Trophoblast cell (in vitro differentiated cells and primary cell): ENCODE measurements at regions not wholly inside any gene's neighbourhood (a gene's known extent, or its start where the extent isn't known, plus 50 kb on each side); places are given as distances from the start of the nearest gene placed in this dataset.
"Not testable (repeated sequence)": the region's sequence is repeated elsewhere in the genome, so short reads cannot be mapped to it uniquely, and the experiment has no call there.

Source experiments
- DNase-seq, 2 donors: peaks; one replicate each; pipeline ENCODE4 v3.0.0-alpha.2; 2016
- H2AFZ ChIP-seq: 2 replicates; pipeline ENCODE4 v1.6.1; 2013; ENCODE audit warnings: low read length, moderate library complexity, mild to moderate bottlenecking; ENCODE audit not compliant: insufficient read depth, poor library complexity
- H2AK5ac ChIP-seq: 2 replicates; pipeline ENCODE4 v1.6.1; 2013; ENCODE audit warnings: mild to moderate bottlenecking, low read length
- H2BK120ac ChIP-seq: 2 replicates; pipeline ENCODE4 v1.6.1; 2013; ENCODE audit warnings: low read length, mild to moderate bottlenecking, moderate library complexity; ENCODE audit not compliant: insufficient read depth, poor library complexity
- H2BK12ac ChIP-seq: 2 replicates; pipeline ENCODE4 v1.6.1; 2013; ENCODE audit warnings: mild to moderate bottlenecking, low read length, moderate library complexity
- H2BK5ac ChIP-seq: 2 replicates; pipeline ENCODE4 v1.6.1; 2013; ENCODE audit warnings: low read length, low read depth, moderate library complexity, mild to moderate bottlenecking; ENCODE audit not compliant: poor library complexity
- H3K14ac ChIP-seq: 2 replicates; pipeline ENCODE4 v1.6.1; 2013; ENCODE audit warnings: mild to moderate bottlenecking, low read length
- H3K18ac ChIP-seq: 2 replicates; pipeline ENCODE4 v1.6.1; 2013; ENCODE audit warnings: mild to moderate bottlenecking, low read length
- H3K23ac ChIP-seq: 2 replicates; pipeline ENCODE4 v1.6.1; 2013; ENCODE audit warnings: low read length
- H3K27ac ChIP-seq: 2 replicates; pipeline ENCODE4 v1.5.1; 2013; ENCODE audit warnings: low read depth, mild to moderate bottlenecking, inconsistent platforms, low read length, moderate library complexity
- H3K27me3 ChIP-seq: 2 replicates; pipeline ENCODE4 v1.6.1; 2013; ENCODE audit warnings: inconsistent platforms, mild to moderate bottlenecking, low read length, moderate library complexity; ENCODE audit not compliant: insufficient read depth
- H3K36me3 ChIP-seq, 2 experiments: 1 replicate in 1 of 2; 2 replicates in 1 of 2; pipeline ENCODE4 v1.6.1; 2013; ENCODE audit warnings: low read length in 2 of 2, mild to moderate bottlenecking in 2 of 2, moderate library complexity in 1 of 2; ENCODE audit not compliant: insufficient read depth in 2 of 2, control insufficient read depth in 1 of 2
- H3K4ac ChIP-seq: 2 replicates; pipeline ENCODE4 v1.6.1; 2013; ENCODE audit warnings: low read depth, mild to moderate bottlenecking, low read length, moderate library complexity
- H3K4me1 ChIP-seq, 2 experiments: 1 replicate in 1 of 2; 2 replicates in 1 of 2; pipeline ENCODE4 v1.6.1; 2013; ENCODE audit warnings: low read length in 2 of 2, mild to moderate bottlenecking in 2 of 2, moderate library complexity in 1 of 2; ENCODE audit not compliant: insufficient read depth in 2 of 2, control insufficient read depth in 1 of 2
- H3K4me2 ChIP-seq: 2 replicates; pipeline ENCODE4 v1.6.1; 2013; ENCODE audit warnings: inconsistent platforms, mild to moderate bottlenecking, low read length, moderate library complexity
- H3K4me3 ChIP-seq: 2 replicates; pipeline ENCODE4 v1.5.1; 2013; ENCODE audit warnings: mild to moderate bottlenecking, low read depth, low read length, inconsistent platforms
- H3K79me1 ChIP-seq: one replicate; pipeline ENCODE4 v1.6.1; 2013; ENCODE audit warnings: low read length
- H3K79me2 ChIP-seq: 2 replicates; pipeline ENCODE4 v1.6.1; 2013; ENCODE audit warnings: low read length, mild to moderate bottlenecking; ENCODE audit not compliant: control insufficient read depth, insufficient read depth, poor library complexity
- H3K9ac ChIP-seq: 2 replicates; pipeline ENCODE4 v1.6.1; 2013; ENCODE audit warnings: mild to moderate bottlenecking, low read length
- H3K9me3 ChIP-seq: 2 replicates; pipeline ENCODE4 v1.6.1; 2013; ENCODE audit warnings: low read depth, mild to moderate bottlenecking, control low read depth, inconsistent platforms, low read length; ENCODE audit not compliant: insufficient read depth
- H4K12ac ChIP-seq: 2 replicates; pipeline ENCODE4 v1.6.1; 2013; ENCODE audit warnings: low read depth, mild to moderate bottlenecking, low read length, moderate library complexity
- H4K8ac ChIP-seq: 2 replicates; pipeline ENCODE4 v1.6.1; 2013; ENCODE audit warnings: low read depth, mild to moderate bottlenecking, low read length, moderate library complexity
- H4K91ac ChIP-seq: one replicate; pipeline ENCODE4 v1.6.1; 2013; ENCODE audit warnings: low read depth, mild to moderate bottlenecking, low read length, moderate library complexity
- WGBS: extraction: QIAGEN DNeasy Blood & Tissue Kit; methylation state at CpG from one replicate; pipeline ENCODE4 v1.1.7; 2013; ENCODE audit warnings: missing lambda C conversion rate; ENCODE audit not compliant: insufficient read length, insufficient coverage; ENCODE audit errors: extremely low coverage; 5-methylcytosine and 5-hydroxymethylcytosine counted together

GRCh38 chr9:21543816-21544215, 61.7 kb upstream of the IFNE start:
- not testable (repeated sequence) for H4K12ac ChIP-seq, H3K9ac ChIP-seq, H2BK12ac ChIP-seq, H3K4ac ChIP-seq, H2BK5ac ChIP-seq, H3K14ac ChIP-seq, H3K23ac ChIP-seq, H3K4me3 ChIP-seq, H3K27me3 ChIP-seq, H3K79me1 ChIP-seq, DNase-seq, H3K27ac ChIP-seq, H2AK5ac ChIP-seq, H4K91ac ChIP-seq, H3K79me2 ChIP-seq, H4K8ac ChIP-seq, H3K4me1 ChIP-seq, H2AFZ ChIP-seq, H3K18ac ChIP-seq, H2BK120ac ChIP-seq, H3K9me3 ChIP-seq, H3K36me3 ChIP-seq, H3K4me2 ChIP-seq
- no CpG with 5 or more reads among the region's 4 CpGs for WGBS

GRCh38 chr9:21546949-21547348, 64.8 kb upstream of the IFNE start:
- Histone ChIP-seq H3K4ac (no peak overlapping the region), H4K12ac (no peak overlapping the region), H4K8ac (no peak overlapping the region), H3K14ac (no peak overlapping the region), H3K27ac (no peak overlapping the region), H2BK12ac (no peak overlapping the region), H2BK5ac (no peak overlapping the region), H3K4me3 (no peak overlapping the region), H3K79me2 (no peaks in the 10 kb centered on the region), H3K9ac (no peak overlapping the region), H3K4me2 (no peak overlapping the region), H3K36me3 (no peaks in the 10 kb centered on the region), H3K4me1 (no peaks in the 10 kb centered on the region), H3K23ac (no peak overlapping the region), H2AFZ (no peak overlapping the region), H3K9me3 (no peaks in the 10 kb centered on the region), H3K79me1 (no peaks in the 10 kb centered on the region), H2AK5ac (no peak overlapping the region), H3K18ac (no peak overlapping the region), H2BK120ac (no peak overlapping the region), H3K27me3 (no peaks in the 10 kb centered on the region), H4K91ac (no peak overlapping the region)
- WGBS, result no CpG with 5 or more reads among the region's 1 CpG
- DNase-seq, result no peak

GRCh38 chr9:21549251-21549765, 67.2 kb upstream of the IFNE start:
- Histone ChIP-seq H2BK5ac (no peak overlapping the region), H3K4me3 (no peak overlapping the region), H2AK5ac (no peak overlapping the region), H4K91ac (no peak overlapping the region), H2BK12ac (no peak overlapping the region), H3K4me1 (no peaks in the 10 kb centered on the region), H3K4me2 (no peak overlapping the region), H3K36me3 (no peaks in the 10 kb centered on the region), H3K27me3 (no peaks in the 10 kb centered on the region), H4K8ac (no peak overlapping the region), H3K14ac (no peak overlapping the region), H3K27ac (no peak overlapping the region), H3K4ac (no peak overlapping the region), H2BK120ac (no peak overlapping the region), H4K12ac (no peak overlapping the region), H3K9ac (no peak overlapping the region), H3K79me2 (no peaks in the 10 kb centered on the region), H3K9me3 (no peaks in the 10 kb centered on the region), H3K23ac (no peak overlapping the region), H3K18ac (no peak overlapping the region), H3K79me1 (no peaks in the 10 kb centered on the region), H2AFZ (no peak overlapping the region)
- WGBS, result no CpG with 5 or more reads among the region's 9 CpGs
- DNase-seq, result no peak

GRCh38 chr9:21549890-21550289, 67.8 kb upstream of the IFNE start:
- H2AFZ ChIP-seq, result no peak overlapping the region
- no peak for DNase-seq
- no peak overlapping the region for H3K23ac ChIP-seq
- no peaks in the 10 kb centered on the region for H3K4me1 ChIP-seq
- no peak overlapping the region for H2BK12ac ChIP-seq
- no peak overlapping the region for H3K4me2 ChIP-seq
- H4K91ac ChIP-seq, result no peak overlapping the region
- H3K79me1 ChIP-seq, result no peaks in the 10 kb centered on the region
- H4K8ac ChIP-seq, result no peak overlapping the region
- no peaks in the 10 kb centered on the region for H3K27me3 ChIP-seq
- H2BK120ac ChIP-seq, result no peak overlapping the region
- no peak overlapping the region for H4K12ac ChIP-seq
- no peaks in the 10 kb centered on the region for H3K79me2 ChIP-seq
- H3K4ac ChIP-seq, result no peak overlapping the region
- no peak overlapping the region for H2AK5ac ChIP-seq
- no peak overlapping the region for H3K18ac ChIP-seq
- H3K36me3 ChIP-seq, result no peaks in the 10 kb centered on the region
- H3K9me3 ChIP-seq, result no peaks in the 10 kb centered on the region
- no peak overlapping the region for H3K4me3 ChIP-seq
- no peak overlapping the region for H3K27ac ChIP-seq
- no peak overlapping the region for H3K9ac ChIP-seq
- no peak overlapping the region for H2BK5ac ChIP-seq
- WGBS, result no CpG with 5 or more reads among the region's 4 CpGs
- no peak overlapping the region for H3K14ac ChIP-seq
